ENCODE measurements at regions not wholly inside any gene's neighbourhood (a gene's known extent, or its start where the extent isn't known, plus 50 kb on each side); places are given as distances from the start of the nearest gene placed in this dataset.

DNA sequence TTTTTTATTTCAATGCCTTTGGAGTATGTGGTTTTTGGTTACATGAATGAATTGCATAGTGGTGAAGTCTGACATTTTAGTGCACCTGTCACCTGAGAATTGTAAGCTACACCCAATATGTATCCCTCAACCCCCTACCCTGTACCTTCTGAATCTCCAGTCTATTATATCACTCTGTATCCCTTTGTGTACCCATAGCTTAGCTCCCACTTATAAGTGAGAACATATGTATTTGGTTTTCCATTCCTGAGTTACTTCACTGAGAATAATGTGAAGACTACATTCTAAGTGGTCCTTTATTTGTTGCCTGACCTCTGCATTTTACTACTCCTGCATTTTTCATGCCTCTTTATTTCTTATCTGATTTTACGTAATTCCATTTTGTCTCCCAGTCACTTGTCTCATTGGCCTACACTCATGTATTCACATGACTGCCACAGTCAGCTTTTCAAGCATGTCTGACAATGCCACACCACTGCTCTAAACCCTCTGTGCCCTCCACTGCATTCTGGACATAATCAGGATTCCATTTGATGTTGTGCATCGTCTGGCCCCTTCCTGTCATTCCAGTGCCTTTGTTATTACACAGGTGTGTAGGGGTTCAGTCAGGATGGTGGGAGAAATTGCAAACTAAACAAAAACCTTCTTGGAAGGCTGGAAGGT, 1325.5 kb downstream of the XPNPEP1 start:
- DNase-seq (ENCODE audit: low spot score): peak; percentile 86

DNA sequence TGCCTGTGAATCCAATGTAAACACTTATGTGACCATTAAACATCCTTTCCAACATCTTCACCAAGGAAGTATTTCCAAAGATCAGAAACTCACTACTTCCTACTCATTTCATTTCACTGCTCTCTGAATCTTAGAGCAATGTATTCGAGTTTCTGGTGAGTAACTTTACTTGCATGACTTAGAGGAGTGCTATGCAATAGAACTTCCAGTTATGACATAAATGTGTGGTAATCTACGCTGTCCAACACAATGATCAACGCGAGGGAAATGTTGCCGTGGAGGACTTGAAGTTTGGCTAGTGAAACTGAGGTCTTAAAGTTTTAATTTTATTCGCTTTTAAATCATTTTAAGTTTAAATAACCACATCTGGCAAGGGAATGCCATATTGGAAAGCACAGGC, 1326.3 kb downstream of the XPNPEP1 start:
- DNase-seq (ENCODE audit: low spot score): peak; percentile 68

DNA sequence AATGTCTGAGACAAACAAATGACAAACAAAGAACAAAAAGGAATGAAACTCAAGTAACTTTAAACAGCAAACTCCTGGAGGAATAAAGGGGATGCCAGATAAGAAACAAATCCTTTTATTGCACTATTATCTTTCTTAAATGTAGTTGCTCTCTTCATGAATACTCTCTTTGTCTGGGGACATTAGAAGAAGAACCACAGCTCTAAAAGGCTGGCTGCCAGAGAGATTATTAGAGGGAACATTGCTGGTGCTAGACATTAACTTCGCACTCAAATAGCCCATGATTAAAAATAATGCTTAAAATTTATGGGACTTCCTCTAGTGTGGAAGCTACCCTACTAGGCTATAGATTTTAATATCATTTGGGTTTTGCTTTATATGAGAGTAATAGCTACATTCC, 1330.4 kb downstream of the XPNPEP1 start:
- DNase-seq (ENCODE audit: low spot score): no peak

DNA sequence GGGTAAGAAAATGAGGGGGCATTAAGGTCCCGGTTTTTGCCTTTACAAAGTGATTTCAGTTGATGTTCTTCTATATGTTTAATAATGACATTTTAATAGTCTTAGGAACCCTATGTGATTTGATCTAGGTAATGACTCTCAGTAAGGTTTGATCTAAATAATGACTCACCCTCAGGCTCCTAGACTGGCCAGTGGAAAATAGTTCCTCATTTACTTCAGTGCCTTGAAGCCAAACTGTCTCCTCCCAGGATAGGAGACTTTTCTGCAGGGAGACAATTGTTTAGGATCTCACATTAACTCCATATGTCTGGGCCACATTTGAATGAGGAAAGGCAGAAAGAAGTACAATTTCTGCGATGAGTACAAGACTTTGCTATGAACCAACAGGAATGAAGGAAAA, 1331.9 kb downstream of the XPNPEP1 start:
- DNase-seq (ENCODE audit: low spot score): peak; percentile 40

DNA sequence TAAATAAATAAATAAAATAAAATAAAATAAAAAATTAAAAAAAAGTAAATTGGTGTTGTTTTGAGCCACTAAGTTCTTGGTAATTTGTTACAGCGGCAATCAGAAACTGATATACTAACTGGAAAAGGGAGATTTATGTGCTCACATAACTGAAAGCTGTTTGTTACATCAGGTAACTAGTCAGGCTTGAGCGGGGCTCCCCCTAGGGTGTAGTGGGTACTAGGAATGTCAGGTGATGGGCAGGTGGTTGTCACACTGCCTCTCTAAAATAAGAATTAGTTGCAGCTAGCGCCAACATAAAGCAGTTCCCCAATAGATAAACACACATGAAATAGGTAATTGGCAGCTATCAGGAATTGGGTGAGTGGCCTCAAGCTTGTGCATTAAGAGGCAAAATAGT, 1336.9 kb downstream of the XPNPEP1 start:
- no peak for DNase-seq (ENCODE audit: low spot score)

DNA sequence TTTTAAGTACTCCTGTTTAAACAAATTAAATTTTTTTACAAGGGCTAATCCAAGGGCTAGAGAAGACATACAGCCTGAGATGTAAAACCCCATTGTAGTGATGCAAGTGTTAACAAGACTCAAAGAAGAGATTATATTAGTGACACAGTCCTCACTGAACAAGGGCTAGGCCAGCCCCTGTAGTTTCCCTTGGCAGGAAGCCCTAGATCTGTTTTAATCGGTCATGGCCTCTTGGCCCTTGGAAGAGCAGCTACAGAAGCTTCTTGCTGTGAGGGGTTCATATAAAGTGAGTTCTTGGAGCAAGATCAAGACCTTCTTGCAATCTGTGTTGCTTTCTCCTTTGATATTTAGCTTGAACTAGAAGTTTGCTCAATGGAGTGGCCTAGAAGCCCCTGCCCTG, 1339.4 kb downstream of the XPNPEP1 start:
- no peak for DNase-seq (ENCODE audit: low spot score)

DNA sequence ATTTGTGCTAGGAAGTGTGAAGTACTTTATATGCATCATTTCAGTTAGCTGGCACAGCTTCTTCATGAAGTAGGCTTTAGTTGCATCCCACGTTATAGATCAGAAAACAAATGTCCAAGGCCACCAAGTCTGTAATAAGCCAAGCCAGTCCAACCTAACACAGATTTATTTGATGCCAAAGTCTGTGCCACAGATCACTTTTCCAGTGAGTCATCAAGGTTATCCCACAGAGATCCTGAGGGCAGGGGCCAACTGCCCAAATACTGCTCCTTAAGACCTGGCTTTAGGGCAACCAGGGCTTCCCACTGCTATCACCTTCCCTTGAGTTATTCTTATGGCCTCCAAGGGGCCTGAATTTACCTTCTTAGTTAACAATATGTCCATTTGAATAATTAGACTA, 1340.4 kb downstream of the XPNPEP1 start:
- DNase-seq (ENCODE audit: low spot score): no peak

DNA sequence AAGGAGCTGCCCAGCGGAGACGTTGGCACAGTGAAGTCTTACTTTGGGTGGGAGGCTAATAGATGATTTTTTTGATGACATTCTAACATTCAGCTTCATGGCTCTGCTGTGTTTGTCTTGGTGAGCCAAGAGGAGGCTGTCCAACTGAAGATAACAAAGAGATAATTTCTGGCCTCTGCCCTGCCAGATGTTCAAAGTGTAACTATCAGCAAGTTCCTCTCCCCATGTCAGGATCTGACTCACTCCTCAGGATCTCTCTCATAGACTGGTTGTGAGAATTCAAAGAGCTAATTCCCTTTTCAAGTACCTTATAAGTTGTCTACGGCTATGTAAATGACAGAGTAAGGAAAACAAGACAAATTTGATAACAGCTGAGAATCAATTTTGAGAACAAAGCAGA, 1340.9 kb downstream of the XPNPEP1 start:
- no peak for DNase-seq (ENCODE audit: low spot score)

DNA sequence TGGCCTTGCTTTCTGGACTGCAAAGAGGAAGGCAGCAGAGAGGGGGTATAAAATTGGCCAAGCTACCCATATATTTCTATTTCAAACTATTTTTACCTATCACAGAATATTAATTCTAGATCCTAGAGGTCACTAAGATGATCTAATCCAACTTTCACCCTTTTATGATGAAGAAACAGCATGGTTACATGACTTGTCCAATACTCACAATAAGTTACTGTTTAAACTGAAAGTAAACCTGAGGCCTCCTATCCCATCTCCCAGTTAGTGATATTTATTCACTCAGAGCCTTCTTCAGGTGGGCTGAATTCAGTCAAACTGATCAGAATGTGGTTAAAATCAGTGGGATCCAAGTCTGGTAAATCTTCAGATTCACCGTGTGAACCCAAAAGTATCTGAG, 1345.1 kb downstream of the XPNPEP1 start:
- no peak for DNase-seq (ENCODE audit: low spot score)

DNA sequence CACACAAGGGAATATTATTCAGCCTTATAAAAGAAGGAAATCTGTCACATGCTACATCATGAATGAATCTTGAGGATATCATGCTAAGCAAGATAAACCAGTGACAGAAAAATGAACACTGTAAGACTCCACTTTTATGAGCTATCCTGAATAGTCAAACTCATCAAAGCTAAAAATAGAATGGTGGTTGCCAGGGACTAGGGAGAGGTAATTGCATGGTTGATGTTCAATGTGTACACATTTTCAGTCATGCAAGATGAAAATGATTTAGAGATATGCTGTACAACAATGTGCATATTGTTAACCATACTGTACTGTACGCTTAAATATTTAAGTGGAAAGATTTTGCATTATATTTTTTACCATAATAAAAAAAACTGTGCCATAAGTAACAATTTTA, 1349.1 kb downstream of the XPNPEP1 start:
- DNase-seq (ENCODE audit: low spot score): no peak

DNA sequence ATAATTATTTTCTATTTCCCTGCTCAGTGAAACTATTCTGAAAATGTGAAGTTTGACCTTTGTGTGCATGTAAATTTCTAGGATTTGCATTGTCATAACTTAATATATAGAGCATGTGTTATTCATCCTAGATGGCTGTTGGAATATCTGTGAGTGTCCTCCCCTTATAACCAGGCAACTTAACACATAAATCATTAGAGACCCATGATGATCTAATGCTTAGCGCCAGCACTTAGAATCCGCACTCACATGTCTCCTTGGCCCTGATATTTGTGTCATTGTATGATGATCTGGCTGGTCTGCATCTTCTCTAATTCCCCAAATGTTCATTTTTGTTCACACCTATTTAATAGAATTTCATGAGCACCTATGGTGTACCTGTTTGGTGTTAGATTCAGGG, 1354.5 kb downstream of the XPNPEP1 start:
- no peak for DNase-seq (ENCODE audit: low spot score)

DNA sequence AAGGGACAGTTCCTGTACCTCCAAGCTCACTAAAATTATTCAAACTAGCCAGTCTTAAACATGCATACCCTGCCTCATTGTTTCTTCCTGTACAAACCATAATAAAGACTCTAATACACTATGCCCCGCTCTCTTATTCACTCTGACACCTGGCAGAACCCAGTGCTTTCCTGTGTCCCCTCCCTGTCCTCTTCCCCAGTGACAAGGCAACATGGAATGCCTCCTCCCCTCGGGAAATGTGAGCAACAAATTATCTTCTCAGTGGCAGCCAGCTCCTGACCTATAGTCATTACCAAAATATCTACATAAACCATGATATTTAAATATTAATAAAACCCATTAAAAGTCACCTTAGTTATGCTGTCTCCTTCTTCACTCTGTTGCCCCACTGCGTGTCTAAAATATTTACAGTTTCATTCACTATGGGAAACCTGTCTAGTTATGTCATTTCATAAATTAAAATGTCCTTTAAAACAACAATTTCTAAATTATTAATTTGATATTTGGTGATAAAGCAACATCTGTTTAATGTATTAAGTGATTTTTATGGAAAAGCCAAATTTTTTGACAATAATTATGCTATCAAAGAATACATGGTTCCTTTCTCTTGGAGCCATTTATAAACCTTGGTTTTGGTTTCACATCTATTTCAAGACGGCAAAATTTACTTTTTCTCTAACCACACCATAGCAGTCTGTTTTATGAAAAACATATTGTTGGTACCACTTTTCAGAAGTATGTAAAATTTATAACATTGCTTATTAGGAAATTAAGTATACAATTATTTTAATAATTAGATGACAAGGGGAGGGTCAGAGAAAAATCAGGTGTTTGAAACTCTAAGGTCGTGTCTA, 1355.2 kb downstream of the XPNPEP1 start:
- DNase-seq (ENCODE audit: low spot score): peak; percentile 38

DNA sequence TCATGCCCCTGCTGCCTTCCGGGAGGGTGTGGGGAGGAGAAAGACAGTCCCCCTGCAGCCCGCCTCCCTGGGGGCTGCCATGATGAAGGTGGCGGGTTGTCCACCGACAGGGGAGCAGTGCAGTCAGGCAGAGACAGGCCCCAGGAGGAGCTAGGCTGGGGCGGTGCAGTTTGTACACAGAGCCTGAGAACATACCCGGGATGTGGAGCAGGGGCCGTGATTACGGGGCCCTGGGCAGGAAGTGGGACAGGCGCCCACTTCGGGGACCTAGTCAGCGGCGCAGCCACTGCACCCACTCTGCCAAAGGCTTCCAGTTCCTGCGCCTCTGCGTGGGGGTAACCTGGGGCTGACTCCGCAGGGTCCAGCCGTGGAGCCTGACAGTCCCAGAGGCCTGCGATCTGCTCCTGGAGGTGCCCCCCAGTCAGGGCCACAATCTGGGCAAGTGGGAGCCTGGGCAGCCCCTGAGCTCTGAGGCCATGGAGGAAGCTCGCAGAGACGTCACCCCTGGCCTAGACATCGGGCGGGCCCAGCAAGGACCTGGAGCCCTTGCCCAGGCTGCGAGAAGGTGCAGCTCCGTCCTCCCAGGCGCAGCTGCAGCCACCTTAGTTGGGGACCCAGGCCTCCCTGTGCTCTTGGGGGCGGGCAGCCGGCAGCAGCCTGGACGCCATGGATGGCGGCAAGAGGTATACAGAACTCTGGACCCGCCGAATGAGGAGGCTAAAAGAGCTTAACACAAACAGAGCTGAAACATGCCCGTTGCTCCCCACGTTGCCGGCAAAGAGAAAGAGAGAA, 1356.8 kb downstream of the XPNPEP1 start:
- no peak for DNase-seq (ENCODE audit: low spot score)

DNA sequence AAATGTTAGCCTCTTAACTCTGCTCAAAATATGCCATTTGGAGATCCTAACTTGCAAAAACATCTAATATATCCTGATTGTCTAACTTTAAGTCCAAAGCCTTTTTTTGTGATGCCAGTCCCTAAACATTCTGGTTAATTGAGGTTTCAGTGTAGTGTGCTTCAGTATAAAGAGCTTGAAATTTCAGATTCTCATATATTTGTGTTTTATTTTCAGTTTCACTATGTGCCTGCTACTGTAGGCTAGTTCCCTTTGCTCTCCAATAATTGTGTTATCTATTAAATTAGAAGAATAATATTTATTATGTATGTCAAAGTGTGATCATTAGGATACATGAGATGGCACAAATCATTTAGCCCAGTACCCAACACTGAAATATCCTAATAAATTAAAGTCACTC, 1361.2 kb downstream of the XPNPEP1 start:
- DNase-seq (ENCODE audit: low spot score): no peak

DNA sequence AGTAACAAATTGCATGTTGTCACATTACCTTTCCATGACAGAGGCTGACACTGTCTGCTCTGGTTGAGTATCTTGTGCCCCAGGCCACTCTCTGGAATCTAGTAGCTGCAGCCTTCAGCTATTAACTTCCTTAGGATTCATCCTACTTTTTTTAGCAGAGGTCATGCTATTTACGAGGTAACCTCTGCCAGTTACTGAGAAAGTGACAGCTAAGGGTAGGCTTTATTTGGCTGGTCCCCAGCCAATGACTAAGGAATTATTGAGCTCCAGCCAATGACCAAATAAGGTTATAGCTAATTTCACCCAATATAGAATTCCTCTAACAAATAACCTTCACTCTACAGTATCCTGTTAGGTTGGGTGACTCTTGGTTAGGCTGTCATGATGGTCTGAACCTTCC, 1361.7 kb downstream of the XPNPEP1 start:
- DNase-seq (ENCODE audit: low spot score): peak; percentile 64

DNA sequence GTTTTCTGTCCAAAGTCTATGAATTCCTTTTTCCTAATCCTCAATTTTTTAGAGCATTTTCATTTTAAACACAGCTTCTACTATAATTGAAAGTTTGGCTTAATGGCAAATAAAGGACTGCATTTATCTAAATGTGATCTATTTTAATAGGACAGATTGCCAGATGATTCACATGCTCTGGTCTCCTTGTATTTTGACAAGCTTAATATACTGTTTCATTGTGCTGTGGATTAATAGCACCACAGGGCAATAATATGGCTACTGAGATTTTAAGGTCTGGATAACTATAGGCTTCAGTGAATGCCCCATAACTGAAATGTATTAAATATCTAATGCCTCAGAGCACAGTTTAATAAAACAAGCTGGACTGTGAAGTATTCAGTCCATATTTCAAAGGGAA, 1362.8 kb downstream of the XPNPEP1 start:
- no peak for DNase-seq (ENCODE audit: low spot score)

DNA sequence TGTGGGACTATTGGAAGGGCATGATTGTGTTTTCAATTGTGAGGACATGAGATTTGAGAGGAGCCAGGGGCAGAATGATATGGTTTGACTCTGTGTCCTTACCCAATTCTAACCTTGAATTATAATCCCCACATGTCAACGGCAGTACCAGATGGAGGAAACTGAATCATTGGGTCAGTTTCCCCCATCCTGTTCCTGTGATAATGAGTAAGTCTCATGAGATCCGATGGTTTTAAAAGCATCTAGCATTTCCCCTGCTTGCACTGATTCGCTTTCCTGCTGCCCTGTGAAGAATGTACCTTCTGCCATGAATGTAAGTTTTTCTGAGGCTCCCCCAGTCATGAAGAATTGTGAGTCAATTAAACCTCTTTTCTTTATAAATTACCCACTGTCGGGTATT, 1367.1 kb downstream of the XPNPEP1 start:
- DNase-seq (ENCODE audit: low spot score): no peak

DNA sequence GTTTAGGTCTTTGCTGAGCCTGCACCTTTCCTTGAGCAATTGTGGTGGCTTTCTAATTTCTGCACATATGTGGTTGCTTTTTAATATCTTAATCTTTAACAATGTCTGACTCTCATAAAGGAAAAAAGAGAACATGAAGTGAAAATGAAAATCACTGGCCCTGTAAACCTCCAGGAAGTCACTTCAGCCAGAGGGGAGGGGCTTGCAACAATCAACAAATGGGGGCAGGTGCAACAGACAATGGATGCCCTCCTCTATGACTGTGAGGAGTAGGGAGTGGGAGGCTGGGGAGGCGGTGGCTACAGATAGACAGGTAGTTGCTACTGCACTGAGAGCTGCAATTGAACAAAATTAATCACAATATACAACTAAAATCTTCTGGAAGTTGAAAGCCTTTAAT, 1377.4 kb downstream of the XPNPEP1 start:
- peak; percentile 13 for DNase-seq (ENCODE audit: low spot score)

DNA sequence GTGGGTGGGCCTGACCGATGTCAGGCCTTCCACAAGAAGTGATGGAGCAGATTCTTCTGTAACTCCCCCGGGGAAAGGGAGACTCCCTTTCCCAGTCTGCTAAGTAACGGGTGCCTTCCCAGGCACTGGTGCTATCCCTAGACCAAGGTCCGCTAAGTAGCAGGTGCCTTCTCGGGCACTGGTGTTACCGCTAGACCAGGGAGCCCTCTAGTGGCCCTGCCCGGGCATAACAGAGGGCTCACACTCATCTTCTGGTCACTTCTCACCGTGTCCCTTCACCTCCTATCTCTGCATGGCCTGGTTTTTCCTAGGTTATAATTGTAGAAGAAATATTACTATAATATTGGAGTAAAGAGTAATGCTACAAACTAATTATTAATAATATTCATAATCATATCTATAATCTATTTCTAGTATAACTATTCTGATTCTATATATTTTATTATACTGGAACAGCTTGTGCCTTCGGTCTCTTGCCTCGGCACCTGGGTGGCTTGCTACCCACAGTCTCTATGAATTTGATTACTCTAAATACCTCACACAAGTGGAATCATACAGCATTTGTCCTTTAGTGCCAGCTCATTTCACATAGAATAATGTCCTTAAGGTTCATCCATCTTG, 1378.7 kb downstream of the XPNPEP1 start:
- DNase-seq (ENCODE audit: low spot score): peak; percentile 74

DNA sequence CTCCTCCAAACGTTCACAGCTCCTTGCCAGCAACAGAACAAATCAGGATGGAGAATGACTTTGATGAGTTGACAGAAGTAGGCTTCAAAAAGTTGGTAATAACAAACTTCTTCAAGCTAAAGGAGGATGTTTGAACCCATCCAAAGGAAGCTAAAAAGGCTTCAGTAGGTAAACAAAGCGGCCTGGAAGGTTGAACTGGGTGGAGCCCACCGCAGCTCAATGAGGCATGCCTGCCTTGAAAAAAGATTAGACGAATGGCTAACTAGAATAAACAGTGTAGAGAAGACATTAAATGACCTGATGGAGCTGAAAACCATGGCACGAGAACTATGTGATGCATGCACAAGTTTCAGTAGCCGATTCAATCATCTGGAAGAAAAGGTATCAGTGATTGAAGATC, 1369.0 kb upstream of the SORCS1 start:
- peak; percentile 67 for DNase-seq (ENCODE audit: low spot score)

DNA sequence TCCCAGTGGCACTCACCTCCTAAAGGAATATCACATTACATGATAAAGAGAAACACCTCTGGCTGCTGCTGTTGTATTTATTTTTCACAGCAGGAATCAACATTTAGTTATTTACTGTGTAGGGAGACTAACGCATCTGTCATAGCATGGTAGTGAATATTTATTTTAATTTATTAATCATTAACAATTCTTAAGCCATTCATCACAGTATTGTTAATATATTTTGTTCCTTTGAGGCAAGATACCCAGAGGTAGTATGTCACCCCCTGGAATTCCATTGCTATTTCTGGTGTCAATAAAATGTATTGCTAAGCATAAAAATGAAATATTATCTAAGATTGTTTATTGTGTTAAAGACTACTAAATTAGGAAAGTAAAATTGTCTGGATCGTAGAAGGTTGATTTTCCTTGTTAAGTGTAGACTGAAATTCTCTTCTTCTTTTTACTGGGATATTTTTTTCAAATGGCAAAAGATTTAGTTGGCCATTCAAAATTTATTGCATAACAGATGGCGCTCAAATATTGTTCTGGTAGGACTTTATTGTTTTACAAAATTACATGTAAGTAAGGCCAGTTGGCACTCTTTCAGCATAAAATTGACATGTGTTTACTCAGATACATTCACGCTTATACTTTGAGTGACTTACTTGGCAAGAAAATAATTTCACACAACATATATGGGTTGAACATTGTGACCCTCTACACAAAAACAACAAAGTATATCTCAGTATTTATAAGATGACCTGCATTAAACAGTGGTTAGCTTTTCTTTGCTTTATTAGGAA, 1358.7 kb upstream of the SORCS1 start:
- peak; percentile 55 for DNase-seq (ENCODE audit: low spot score)

Data from kidney tubule cell (primary cell).